ENCODE measurements at regions not wholly inside any gene's neighbourhood (a gene's known extent, or its start where the extent isn't known, plus 50 kb on each side); places are given as distances from the start of the nearest gene placed in this dataset.

- TF ChIP-seq ARNTL (CRISPR knock-in tag; IDR thresholded peaks at IDR 0.05; ENCODE audit: borderline replicate concordance, low read depth) (no peak), GLIS3 (CRISPR knock-in tag; IDR thresholded peaks at IDR 0.05) (no peak), CREB5 (CRISPR knock-in tag; IDR thresholded peaks at IDR 0.05; ENCODE audit: low read depth) (no peak)
Measured at GRCh38 chr11:103534959-103535358, 425.7 kb downstream of the DYNC2H1 start.
